G401 (cell line): ENCODE measurements at regions not wholly inside any gene's neighbourhood (a gene's known extent, or its start where the extent isn't known, plus 50 kb on each side); places are given as distances from the start of the nearest gene placed in this dataset.

Experiments
- DNase-seq: peaks from one replicate; pipeline ENCODE4 v3.0.0-alpha.2; 2015; ENCODE audit warnings: low spot score
- in situ Hi-C: cut with HindIII; loops from 2 replicates; pipeline ENCODE4 v1.10.0; 2016; ENCODE audit warnings: low sequenced_read_pairs, mixed read lengths

GRCh38 chr13:47317356-47317755 lies 420.5 kb upstream of the HTR2A start:
- no peak for DNase-seq
- in situ Hi-C loops: no loop called here

GRCh38 chr13:47310401-47310800 lies 413.5 kb upstream of the HTR2A start:
- DNase-seq: no peak
- in situ Hi-C loops: no loop called here

DNA sequence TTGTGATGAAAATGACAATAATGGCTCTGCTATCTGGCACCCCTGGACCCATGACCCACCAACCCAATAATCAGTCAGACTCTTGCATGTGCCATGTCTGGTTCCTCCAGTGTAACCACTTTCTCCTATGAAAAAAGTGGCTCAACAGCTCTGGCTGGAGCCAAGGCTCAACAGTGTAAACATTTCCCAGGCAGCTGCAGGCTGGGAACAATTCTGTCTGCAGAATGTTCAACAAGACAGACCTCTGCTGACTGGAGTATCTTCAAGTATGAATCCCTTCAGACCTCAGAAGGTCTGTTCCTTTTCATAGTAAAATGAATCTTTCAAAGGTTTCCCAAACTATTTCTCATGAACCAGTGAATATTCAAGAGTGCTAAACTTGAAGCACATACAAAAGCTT lies 410.1 kb upstream of the HTR2A start:
- no peak for DNase-seq
- in situ Hi-C loops: no loop called here

DNA sequence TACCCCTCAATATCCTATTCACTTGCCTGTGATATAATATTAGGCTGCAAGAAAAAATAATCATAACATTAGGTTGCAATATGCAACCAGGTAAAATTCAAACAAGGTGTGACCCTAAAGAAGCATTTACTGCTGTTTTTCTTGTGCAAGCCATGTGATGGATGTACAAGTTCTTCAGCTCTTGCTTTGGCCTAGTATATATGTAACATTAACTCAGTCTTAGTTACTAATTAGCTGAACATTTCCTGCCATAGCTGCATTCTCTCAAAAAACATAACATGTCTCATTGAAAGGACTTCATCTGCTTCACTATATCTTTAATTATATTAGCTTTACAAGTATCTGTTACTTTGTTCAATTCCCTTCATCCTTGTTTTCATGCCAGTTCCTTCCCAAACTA lies 406.8 kb upstream of the HTR2A start:
- in situ Hi-C loops: no loop called here
- no peak for DNase-seq

DNA sequence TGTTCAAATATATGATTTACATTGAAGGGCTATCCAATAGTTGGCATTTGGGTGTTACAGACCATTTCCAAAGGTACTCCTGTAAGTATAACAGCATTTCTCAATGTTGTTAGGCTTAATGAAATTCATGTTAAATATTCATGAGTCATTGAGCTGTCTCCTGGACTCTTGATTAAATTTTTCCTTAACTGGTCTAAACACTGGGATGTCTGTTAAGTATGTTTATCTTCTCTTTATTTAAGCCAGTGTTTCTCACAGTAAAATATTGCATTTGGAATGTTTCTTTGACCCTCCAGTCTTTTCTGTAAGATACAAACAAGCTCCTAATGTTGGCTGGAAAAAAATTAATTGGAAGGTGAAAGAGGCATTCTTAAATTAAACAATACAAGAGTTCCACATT lies 402.5 kb upstream of the HTR2A start:
- DNase-seq: no peak
- in situ Hi-C loops: no loop called here

- in situ Hi-C loops: no loop called here
- DNase-seq: no peak
Measured at GRCh38 chr13:47298506-47298905, 401.7 kb upstream of the HTR2A start.

DNA sequence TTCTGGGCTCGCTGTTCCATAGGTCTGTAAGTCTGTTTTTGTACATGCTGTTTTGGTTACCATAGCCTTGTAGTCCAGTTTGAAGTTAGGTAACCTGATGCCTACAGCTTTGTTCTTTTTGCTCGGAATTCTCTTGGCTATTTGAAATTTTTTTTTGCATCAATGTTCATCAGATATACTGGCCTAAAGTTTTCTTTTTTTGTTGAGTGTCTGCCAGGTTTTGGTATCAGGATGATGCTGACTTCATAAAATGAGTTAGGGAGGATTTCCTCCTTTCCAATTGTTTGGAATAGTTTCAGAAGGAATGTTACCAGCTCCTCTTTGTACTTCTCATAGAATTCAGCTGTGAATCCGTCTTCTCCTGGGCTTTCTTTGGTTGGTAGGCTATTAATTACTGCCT lies 397.8 kb upstream of the HTR2A start:
- in situ Hi-C loops: no loop called here
- DNase-seq: no peak

GRCh38 chr13:47291107-47291656 lies 394.3 kb upstream of the HTR2A start:
- in situ Hi-C loops: no loop called here
- DNase-seq: no peak

DNA sequence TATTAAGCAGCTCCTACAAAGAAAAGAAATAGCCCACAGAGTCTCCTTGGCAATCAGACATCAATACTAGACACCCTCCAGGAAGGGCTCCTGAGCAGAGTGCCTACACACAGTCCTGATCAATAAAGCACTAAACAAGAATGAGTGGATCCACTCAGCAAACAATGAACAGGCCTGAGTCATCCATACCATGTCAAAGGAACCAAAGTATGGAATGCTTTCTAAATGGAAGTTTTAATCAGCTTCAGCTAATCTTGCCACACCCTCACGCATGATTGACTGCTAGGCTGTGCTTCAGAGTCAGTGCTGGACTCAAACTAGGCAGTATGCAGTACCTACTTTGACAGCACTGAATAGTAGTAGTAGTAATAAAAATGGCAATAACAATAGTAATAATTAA lies 392.7 kb upstream of the HTR2A start:
- in situ Hi-C loops: no loop called here
- no peak for DNase-seq

- in situ Hi-C loops: no loop called here
Measured at GRCh38 chr13:47288546-47288945, 391.7 kb upstream of the HTR2A start.

DNA sequence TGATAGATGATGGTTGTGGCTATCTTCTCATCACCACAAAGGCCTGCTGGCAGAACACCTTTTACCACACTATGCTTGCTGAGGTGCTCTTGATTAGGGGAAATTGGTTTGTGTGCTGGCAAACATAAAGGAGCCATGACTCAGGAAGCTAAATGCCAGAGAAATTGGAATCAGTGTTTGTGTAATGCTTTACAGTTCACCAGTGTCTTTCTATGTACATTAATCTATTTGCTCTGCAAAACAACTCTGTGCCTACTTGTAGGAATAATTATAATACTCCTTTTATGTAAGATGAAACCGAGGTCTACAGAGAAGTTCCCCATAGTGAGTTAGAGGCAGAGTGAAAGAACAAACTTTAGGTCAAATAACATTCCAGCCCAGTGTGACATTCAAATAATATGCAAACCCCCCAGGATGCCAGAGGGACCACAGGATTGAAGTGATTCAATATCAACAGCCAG lies 390.5 kb upstream of the HTR2A start:
- in situ Hi-C loops: no loop called here
- DNase-seq: no peak

More at GRCh38 chr13:47288546-47288945, 391.7 kb upstream of the HTR2A start:
- DNase-seq: no peak

DNA sequence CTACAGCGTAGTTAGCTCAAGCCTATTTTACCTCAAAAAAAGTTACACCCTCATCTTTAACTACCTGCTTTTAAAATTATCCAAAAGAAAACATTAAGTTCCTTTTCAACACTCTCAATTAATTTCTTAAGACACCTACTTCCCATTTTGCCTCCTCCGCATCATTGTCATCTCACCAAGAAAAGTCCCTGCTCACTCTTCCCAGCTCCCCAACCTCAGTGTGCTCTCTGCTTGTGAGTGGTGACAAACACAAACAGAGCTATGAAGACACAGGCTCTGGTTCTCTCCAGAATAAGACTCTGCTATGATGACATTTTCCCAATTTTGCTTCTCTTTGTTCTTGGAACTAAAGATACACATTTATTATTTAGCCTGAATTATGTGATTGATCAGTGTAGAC lies 385.1 kb upstream of the HTR2A start:
- in situ Hi-C loops: no loop called here
- DNase-seq: no peak

DNA sequence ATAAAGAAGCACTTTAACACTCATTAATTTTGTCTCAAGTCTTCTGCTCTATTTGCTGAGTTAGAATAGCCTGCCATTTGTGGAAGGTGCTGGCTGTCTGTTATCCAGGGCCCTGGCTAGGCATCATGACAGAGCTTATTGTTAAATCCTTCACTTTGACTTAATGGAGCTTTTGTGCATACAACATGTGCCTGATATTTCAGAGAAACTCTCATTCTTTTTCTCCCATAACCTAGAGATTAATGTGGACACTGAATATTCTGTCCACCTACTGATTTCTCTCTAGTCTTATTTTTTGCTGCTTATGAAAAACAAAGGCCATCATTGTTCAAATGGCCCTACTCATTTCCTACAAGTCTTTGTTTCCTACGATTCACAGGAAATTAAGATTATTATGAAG lies 383.1 kb upstream of the HTR2A start:
- in situ Hi-C loops: no loop called here
- DNase-seq: no peak

- in situ Hi-C loops: no loop called here
- no peak for DNase-seq
Measured at GRCh38 chr13:47277774-47278173, 380.9 kb upstream of the HTR2A start.

GRCh38 chr13:47268270-47268669 lies 371.4 kb upstream of the HTR2A start:
- DNase-seq: no peak
- in situ Hi-C loops: no loop called here

GRCh38 chr13:47258384-47258783 lies 361.5 kb upstream of the HTR2A start:
- peak; percentile 10 for DNase-seq
- in situ Hi-C loops: no loop called here

DNA sequence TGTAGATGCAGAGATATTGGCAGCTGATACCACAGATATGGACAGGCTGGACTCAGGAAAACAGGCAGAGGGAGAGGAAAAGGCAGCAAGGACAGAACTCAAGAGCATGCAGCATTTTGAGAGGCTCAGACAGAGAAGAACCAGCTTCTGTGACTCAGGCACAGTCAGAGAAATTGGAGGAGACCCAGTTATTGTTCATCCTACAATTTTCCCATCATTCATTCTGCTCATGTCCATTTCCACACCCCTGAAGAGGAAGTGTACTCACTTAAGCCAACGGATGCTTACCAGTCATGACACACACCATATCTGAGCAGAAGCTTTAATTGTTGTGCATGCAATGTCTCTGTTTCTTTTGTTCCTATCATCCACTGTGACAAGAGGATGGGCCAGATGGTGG lies 359.8 kb upstream of the HTR2A start:
- in situ Hi-C loops: no loop called here

DNA sequence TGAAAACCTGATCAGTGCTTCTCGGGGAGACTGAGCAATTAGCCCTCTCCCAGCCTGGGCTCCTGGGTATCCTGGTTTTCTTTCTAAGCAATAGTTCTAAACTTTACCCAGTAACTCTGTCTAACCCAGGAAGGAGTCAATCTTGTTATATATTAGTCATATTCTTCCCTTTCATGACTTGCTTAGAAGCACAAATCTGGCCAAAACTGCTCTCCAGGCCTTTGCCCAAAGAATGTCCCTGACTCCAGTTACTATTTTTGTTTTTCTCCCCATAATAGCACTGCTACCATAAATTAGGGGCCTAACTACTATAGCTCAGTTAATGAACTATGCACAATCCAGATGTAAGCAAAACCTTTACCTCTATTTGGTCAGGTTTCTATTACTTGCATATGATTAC lies 355.8 kb upstream of the HTR2A start:
- in situ Hi-C loops: no loop called here
- no peak for DNase-seq

More for the DNA sequence above, 359.8 kb upstream of the HTR2A start:
- DNase-seq: peak; percentile 1

DNA sequence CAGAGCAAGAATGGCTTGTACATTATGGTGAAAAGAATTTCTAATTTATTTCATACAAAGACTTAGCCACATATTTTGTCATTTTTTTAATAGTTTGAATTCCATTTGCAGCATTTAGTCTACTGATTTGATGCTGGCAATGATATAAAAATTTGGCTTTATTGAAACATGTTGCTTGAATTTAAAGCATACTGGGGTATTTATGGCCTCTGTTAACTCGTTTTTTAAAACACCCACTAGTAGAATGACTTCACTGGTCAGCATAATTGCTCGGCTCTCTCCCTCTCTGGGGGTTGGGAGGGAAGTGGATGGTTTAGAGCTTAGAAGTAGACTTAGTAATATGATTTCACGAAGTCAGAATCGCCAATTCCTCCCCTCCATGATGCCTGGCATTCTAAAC lies 354.9 kb upstream of the HTR2A start:
- in situ Hi-C loops: no loop called here

GRCh38 chr13:47250146-47250545 lies 353.3 kb upstream of the HTR2A start:
- no peak for DNase-seq
- in situ Hi-C loops: no loop called here

More for the DNA sequence above, 354.9 kb upstream of the HTR2A start:
- DNase-seq: no peak

GRCh38 chr13:47249266-47249665 lies 352.4 kb upstream of the HTR2A start:
- in situ Hi-C loops: no loop called here
- no peak for DNase-seq

GRCh38 chr13:47241446-47241845 lies 344.6 kb upstream of the HTR2A start:
- in situ Hi-C loops: no loop called here
- no peak for DNase-seq
